ENCODE measurements at regions not wholly inside any gene's neighbourhood (a gene's known extent, or its start where the extent isn't known, plus 50 kb on each side); places are given as distances from the start of the nearest gene placed in this dataset.

GRCh38 chr2:128405981-128406613, 87.4 kb upstream of the HS6ST1 start:
- no peak overlapping the region for H3K27ac ChIP-seq
- TF ChIP-seq CTCF (IDR thresholded peaks at IDR 0.05) = no peak
- no peak overlapping the region for H3K4me3 ChIP-seq (ENCODE audit: low read depth in 1 of 2, low read length in 1 of 2)
- H3K27me3 ChIP-seq = no peaks in the 10 kb centered on the region
- H3K36me3 ChIP-seq = no peaks in the 10 kb centered on the region
- H3K9me3 ChIP-seq = no peaks in the 10 kb centered on the region
- H3K4me1 ChIP-seq (ENCODE audit: control insufficient read depth in 1 of 2, insufficient read depth in 1 of 2, low read depth in 1 of 2, low read length in 1 of 2) = no peaks in the 10 kb centered on the region

- Histone ChIP-seq H3K36me3 (no peaks in the 10 kb centered on the region), H3K9me3 (no peaks in the 10 kb centered on the region), H3K4me1 (ENCODE audit: control insufficient read depth in 1 of 2, insufficient read depth in 1 of 2, low read depth in 1 of 2, low read length in 1 of 2) (no peaks in the 10 kb centered on the region), H3K27me3 (no peaks in the 10 kb centered on the region), H3K4me3 (ENCODE audit: low read depth in 1 of 2, low read length in 1 of 2) (no peak overlapping the region), H3K27ac (no peak overlapping the region)
- no peak for TF ChIP-seq CTCF (IDR thresholded peaks at IDR 0.05)
These were observed 88.3 kb upstream of the HS6ST1 start for GRCh38 chr2:128406736-128407554.

GRCh38 chr2:128408349-128409305, 90.0 kb upstream of the HS6ST1 start:
- H3K4me1 ChIP-seq (ENCODE audit: control insufficient read depth in 1 of 2, insufficient read depth in 1 of 2, low read depth in 1 of 2, low read length in 1 of 2) = no peaks in the 10 kb centered on the region
- no peak overlapping the region for H3K27ac ChIP-seq
- no peaks in the 10 kb centered on the region for H3K36me3 ChIP-seq
- H3K27me3 ChIP-seq = no peaks in the 10 kb centered on the region
- TF ChIP-seq CTCF (IDR thresholded peaks at IDR 0.05) = no peak
- no peak overlapping the region for H3K4me3 ChIP-seq (ENCODE audit: low read depth in 1 of 2, low read length in 1 of 2)
- no peaks in the 10 kb centered on the region for H3K9me3 ChIP-seq

GRCh38 chr2:128409326-128410034, 90.8 kb upstream of the HS6ST1 start:
- Histone ChIP-seq H3K27me3 (no peaks in the 10 kb centered on the region), H3K27ac (no peak overlapping the region), H3K4me1 (ENCODE audit: control insufficient read depth in 1 of 2, insufficient read depth in 1 of 2, low read depth in 1 of 2, low read length in 1 of 2) (no peaks in the 10 kb centered on the region), H3K36me3 (no peaks in the 10 kb centered on the region), H3K4me3 (ENCODE audit: low read depth in 1 of 2, low read length in 1 of 2) (no peak overlapping the region), H3K9me3 (no peaks in the 10 kb centered on the region)
- no peak for TF ChIP-seq CTCF (IDR thresholded peaks at IDR 0.05)
